ENCODE measurements at regions not wholly inside any gene's neighbourhood (a gene's known extent, or its start where the extent isn't known, plus 50 kb on each side); places are given as distances from the start of the nearest gene placed in this dataset.

DNA sequence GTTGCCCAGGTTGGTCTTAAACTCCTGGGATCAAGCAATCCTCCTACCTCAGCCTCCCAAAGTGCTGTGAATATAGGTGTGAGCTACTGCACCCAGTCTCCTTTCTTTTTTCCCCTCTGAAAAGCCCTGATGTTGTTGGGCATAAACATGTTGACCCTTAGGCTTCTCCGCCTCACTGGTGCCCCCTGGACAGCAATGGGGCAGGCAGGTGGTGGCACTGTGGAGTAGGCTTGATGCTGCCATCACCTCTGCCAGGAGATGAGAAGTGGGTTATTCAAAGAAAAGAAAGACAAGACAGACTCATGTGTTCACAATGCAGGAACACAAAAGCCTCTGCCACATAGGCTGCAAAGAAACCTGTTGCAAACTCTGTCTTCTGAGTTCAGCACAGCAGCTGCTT, 169.9 kb downstream of the EN1 start:
- TF ChIP-seq, protein P1, sequence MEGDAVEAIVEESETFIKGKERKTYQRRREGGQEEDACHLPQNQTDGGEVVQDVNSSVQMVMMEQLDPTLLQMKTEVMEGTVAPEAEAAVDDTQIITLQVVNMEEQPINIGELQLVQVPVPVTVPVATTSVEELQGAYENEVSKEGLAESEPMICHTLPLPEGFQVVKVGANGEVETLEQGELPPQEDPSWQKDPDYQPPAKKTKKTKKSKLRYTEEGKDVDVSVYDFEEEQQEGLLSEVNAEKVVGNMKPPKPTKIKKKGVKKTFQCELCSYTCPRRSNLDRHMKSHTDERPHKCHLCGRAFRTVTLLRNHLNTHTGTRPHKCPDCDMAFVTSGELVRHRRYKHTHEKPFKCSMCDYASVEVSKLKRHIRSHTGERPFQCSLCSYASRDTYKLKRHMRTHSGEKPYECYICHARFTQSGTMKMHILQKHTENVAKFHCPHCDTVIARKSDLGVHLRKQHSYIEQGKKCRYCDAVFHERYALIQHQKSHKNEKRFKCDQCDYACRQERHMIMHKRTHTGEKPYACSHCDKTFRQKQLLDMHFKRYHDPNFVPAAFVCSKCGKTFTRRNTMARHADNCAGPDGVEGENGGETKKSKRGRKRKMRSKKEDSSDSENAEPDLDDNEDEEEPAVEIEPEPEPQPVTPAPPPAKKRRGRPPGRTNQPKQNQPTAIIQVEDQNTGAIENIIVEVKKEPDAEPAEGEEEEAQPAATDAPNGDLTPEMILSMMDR (IDR thresholded peaks at IDR 0.05; ENCODE audit: low read length) = peak; percentile 11; the same call in 1 of the 2 replicates
- no peak for TF ChIP-seq EZH2 (IDR thresholded peaks at IDR 0.05; ENCODE audit: borderline replicate concordance, low read length)
